GM19025 (cell line): ENCODE measurements at regions not wholly inside any gene's neighbourhood (a gene's known extent, or its start where the extent isn't known, plus 50 kb on each side); places are given as distances from the start of the nearest gene placed in this dataset.
"Not testable (repeated sequence)": the region's sequence is repeated elsewhere in the genome, so short reads cannot be mapped to it uniquely, and the experiment has no call there.

ENCODE experiments used
- ATAC-seq: cut with Tn5 transposase; IDR thresholded peaks from one replicate; pipeline ENCODE4 v1.9.1; 2021; ENCODE audit warnings: mild to moderate bottlenecking, low read depth, moderate library complexity; ENCODE audit not compliant: unreplicated experiment

DNA sequence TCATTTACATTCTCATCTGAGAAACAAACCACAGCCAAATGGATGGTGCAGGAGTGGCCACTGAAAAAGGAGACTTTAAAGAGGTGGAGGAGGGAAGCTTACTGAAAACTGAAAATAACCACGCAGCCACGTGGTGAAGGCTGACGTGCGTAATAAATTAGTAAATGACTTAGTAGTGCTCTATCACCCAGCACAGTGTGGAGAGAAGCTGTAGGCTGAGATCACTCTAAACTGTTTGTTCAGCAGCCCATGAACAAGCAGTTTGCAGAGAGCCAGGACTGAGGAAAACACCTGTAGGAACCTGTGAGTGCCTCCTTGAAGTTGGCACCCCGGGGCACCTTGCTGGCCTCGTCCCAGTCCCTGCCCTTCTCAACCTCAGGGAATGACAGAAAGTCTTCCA, 193.0 kb downstream of the TXNL1 start:
- no peak for ATAC-seq

DNA sequence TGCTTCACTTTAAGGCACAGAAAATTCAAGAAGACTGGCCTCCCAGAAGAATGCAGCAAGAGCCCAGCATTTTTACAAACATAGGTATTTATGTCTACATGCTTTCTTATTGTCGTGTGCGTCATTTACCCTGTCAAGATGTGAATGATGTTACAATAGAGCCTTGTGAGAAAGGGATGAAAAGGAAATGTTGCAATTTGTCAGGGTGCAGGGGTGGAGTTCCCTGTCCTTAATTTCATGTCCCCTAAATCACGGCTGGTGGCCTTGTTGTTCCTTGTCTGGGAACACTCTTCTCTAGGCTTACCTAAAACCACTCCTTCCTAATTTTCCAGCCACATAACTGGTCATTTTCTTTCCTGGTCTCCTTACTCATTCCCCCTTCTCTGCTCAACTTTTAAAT, 194.2 kb downstream of the TXNL1 start:
- ATAC-seq = no peak

GRCh38 chr18:56443166-56443907, 195.1 kb downstream of the TXNL1 start:
- ATAC-seq = no peak

GRCh38 chr18:56438480-56438879, 199.9 kb downstream of the TXNL1 start:
- ATAC-seq = not testable (repeated sequence)

DNA sequence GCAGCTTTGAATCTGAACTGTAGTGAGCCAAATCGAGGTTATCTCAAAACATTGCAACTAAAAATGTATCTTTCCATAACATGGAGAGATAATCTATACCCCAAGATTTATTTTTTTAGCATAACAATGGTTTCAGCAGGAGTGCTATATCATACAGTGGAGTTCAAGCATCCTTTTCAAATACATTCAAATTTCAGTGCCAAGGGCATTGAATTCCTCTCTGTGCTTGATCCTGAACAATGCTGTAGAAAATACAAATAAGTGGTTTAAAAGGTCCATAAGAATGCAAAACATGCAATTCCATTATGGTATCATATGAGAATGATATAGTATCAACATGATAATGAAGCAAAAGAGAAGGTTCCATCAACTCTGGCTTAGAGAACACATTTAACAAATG, 201.7 kb downstream of the TXNL1 start:
- no peak for ATAC-seq

DNA sequence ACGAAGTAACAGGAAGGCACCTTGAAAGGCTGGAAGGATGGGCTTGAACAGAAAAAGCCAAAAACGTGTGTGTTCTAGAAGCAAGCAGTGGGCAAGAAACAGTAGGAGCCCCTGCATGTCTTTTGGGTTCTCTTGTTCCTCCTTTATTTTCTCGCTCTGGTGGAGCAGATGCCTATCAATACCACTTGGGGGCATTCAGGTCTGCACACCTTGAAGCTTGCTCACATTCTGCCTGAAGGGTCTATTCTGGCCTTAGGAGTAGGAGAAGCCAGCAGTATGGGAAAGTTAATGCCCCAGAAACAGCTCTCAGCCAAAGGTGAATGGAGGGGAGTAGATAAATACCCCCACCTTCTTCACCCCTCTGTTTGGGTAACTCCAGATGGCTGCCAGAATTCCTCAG, 204.5 kb downstream of the TXNL1 start:
- no peak for ATAC-seq

- no peak for ATAC-seq
These were observed 206.8 kb downstream of the TXNL1 start for GRCh38 chr18:56431551-56431950.

GRCh38 chr18:56423626-56424025, 214.8 kb downstream of the TXNL1 start:
- no peak for ATAC-seq

DNA sequence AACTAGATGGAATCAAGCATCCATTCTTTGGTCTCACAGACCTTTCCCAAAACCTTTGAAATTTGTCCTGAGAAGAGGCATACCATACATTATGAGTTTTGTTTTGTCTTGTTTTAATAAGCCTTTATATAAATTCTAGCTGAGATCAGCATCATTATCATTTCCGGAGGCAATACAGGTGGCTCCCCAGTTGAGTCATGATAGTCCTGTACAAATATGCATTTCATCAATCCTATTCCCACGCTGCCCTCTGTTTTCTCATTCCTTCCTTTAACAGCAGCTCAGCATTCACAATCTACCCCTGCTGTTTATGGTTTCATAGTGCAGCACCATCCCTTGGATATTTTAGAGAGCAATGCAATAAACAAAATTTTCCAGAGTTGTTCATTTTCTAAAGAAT, 216.7 kb downstream of the TXNL1 start:
- ATAC-seq = no peak

DNA sequence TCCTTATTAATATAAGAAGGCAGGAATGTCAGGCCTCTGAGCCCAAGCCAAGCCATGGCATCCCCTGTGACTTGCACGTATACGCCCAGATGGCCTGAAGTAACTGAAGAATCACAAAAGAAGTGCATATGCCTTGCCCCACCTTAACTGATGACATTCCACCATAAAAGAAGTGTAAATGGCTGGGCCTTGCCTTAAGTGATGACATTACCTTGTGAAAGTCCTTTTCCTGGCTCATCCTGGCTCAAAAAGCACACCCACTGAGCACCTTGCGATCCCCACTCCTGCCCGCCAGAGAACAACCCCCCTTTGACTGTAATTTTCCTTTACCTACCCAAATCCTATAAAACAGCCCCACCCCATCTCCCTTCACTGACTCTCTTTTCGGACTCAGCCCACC, 217.5 kb downstream of the TXNL1 start:
- ATAC-seq = not testable (repeated sequence)

- no peak for ATAC-seq
These were observed 224.0 kb downstream of the TXNL1 start for GRCh38 chr18:56414357-56414756.

DNA sequence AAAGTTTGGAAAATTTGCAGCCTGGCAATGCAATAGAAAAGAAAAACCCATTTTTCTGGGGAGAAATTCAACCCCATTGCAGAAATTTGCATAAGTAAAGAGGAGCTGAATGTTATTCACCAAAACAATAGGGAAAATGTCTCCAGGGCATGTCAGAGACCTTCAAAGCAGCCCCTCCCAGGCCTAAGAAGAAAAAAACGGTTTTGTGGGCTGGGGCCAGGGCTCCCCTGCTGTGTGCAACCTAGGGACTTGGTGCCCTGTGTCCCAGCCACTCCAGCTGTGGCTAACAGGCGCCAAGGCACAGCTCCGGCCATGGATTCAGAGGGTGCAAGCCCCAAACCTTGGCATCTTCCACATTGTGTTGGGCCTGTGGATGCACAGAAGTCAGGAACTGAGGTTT, 224.5 kb downstream of the TXNL1 start:
- no peak for ATAC-seq

DNA sequence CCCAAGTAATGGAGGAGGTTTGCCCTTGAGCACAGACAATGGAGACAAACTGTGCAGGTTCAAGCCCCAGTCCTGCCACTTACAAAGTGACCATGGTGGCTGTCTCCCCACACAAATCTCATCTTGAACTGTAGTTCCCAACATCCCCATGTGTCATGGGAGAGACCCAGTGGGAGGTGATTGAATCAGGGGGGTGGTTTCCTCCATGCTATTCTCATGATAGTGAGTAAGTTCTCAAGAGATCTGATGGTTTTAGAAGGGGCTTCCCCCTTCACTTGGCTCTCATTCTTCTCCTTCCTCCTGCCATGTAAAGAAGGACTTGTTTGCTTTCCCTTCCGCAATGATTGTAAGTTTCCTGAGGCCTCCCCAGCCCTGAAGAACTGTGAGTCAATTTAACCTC, 225.4 kb downstream of the TXNL1 start:
- ATAC-seq = no peak

DNA sequence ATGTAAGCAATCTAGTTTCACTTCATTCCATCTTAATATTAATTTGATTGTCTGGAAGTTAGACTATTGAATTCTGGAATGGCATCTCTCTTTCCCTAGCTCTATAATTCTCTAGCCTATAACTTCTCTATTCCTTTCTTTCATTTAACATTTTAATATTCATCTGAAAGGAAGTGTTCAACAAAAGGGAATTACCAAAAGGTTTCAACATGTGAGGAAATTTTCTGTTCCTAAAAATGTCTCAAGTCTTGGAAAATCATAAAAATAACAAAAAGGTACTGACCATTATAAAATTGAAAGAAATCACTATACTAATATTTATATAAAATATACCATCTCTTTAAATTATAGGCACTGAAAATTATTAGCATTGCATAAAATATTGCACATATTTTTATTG, 228.7 kb downstream of the TXNL1 start:
- no peak for ATAC-seq

GRCh38 chr18:56407646-56408180, 230.7 kb downstream of the TXNL1 start:
- no peak for ATAC-seq

GRCh38 chr18:56402872-56403516, 235.4 kb downstream of the TXNL1 start:
- ATAC-seq = no peak

DNA sequence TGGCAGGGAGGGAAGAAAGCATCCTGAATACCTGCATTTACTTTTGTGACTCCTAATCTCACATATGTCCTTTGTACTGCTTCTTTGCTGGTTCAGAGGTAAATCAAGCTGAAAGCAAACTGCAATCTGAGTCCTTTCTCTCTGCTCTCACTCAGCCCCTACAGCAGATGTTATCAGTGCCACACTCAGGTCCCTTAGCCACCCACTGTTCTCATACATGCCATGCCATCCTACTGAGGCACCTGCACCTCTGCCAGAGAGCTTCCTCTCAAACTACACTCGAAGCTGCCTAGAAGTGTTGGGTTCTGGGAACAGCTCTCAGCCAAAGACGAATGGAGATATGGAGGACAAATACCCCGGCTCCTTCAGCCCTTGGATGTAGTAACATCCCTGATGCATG, 244.5 kb downstream of the TXNL1 start:
- no peak for ATAC-seq

- ATAC-seq = no peak
These were observed 246.3 kb downstream of the TXNL1 start for GRCh38 chr18:56391931-56392590.

GRCh38 chr18:56390626-56391025, 247.8 kb downstream of the TXNL1 start:
- no peak for ATAC-seq

DNA sequence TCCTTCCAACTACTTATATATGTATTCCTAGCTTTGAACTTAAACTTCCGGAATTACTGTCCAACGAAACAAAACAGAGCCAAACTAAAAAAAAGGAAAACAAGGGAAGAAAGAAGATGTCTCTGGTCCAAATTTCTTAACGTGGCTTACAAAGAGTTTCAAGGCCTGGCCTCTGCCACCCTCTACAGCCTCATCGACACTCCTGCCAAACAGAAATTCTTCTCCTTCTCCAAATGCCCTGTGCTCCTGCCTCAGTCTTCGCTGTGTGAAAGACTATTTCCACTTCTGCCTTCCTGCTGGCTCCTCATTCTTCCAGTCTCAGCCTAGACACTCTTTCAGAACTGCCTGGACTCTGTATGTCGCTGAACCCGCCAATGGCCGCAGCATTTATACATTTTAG, 249.2 kb downstream of the TXNL1 start:
- ATAC-seq = no peak

DNA sequence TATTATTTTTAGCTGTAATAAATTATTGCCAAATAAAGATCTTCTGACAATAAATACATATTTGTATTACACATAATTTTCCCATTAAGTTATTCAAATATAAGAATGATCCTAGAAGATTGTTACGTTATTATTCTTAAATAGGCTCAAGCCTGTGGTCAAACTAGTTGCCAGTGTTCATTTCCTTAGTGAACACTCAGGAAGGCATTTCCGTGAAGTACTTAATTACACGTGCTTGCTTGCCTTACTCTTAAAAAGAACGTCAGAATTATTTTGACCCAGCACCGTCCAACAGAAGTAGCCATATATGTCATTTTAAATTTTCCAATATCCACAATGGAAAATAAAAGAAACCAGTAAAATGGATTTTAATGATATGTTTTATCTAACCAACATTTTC, 249.8 kb downstream of the TXNL1 start:
- ATAC-seq = no peak

DNA sequence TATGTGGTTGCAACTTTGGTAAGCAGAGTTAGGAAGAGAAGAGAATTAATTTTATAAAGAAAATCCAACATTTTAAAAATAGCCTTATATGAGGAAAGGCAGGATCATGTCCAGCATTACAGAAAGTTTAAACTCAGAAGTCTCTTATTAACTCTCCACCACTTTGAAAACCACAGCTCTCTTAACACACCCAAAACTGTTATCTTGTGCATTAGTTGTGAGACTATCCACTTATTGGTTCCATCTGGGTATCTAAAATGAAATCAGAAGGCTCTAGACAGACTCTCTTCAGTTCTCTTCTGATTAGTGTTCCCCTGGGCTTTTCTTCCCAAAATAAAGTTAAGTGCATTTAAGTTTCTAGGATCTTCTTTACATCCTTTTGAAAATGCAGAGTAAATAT, 251.5 kb downstream of the TXNL1 start:
- ATAC-seq = no peak
